ELR (cell line): ENCODE measurements at regions not wholly inside any gene's neighbourhood (a gene's known extent, or its start where the extent isn't known, plus 50 kb on each side); places are given as distances from the start of the nearest gene placed in this dataset.
"Not testable (repeated sequence)": the region's sequence is repeated elsewhere in the genome, so short reads cannot be mapped to it uniquely, and the experiment has no call there.

ENCODE experiments used
- DNase-seq: peaks from one replicate; pipeline ENCODE4 v3.0.0-alpha.2; 2015; ENCODE audit warnings: low read depth

- not testable (repeated sequence) for DNase-seq
Measured at GRCh38 chr1:209173796-209174195, 409.7 kb upstream of the CAMK1G start.

- no peak for DNase-seq
Measured at GRCh38 chr1:209176866-209177430, 406.6 kb upstream of the CAMK1G start.

- DNase-seq, result no peak
Measured at GRCh38 chr1:209183195-209183594, 400.3 kb upstream of the CAMK1G start.

- no peak for DNase-seq
Measured at GRCh38 chr1:209187589-209187988, 395.9 kb upstream of the CAMK1G start.

GRCh38 chr1:209190591-209191261 is 392.8 kb upstream of the CAMK1G start:
- peak; percentile 69 for DNase-seq

GRCh38 chr1:209191262-209191634 is 392.3 kb upstream of the CAMK1G start:
- DNase-seq, result no peak

- no peak for DNase-seq
Measured at GRCh38 chr1:209196140-209196539, 387.4 kb upstream of the CAMK1G start.

GRCh38 chr1:209198961-209199750 is 384.4 kb upstream of the CAMK1G start:
- no peak for DNase-seq

GRCh38 chr1:209199822-209200221 is 383.7 kb upstream of the CAMK1G start:
- no peak for DNase-seq

- DNase-seq, result not testable (repeated sequence)
Measured at GRCh38 chr1:209202321-209202720, 381.2 kb upstream of the CAMK1G start.

- peak; percentile 66 for DNase-seq
Measured at GRCh38 chr1:209202830-209203532, 380.5 kb upstream of the CAMK1G start.

GRCh38 chr1:209203533-209203895 is 380.0 kb upstream of the CAMK1G start:
- DNase-seq, result no peak

- no peak for DNase-seq
Measured at GRCh38 chr1:209205039-209205438, 378.5 kb upstream of the CAMK1G start.

GRCh38 chr1:209207126-209207700 is 376.3 kb upstream of the CAMK1G start:
- DNase-seq, result peak; percentile 13

GRCh38 chr1:209207701-209208286 is 375.7 kb upstream of the CAMK1G start:
- peak; percentile 81 for DNase-seq

GRCh38 chr1:209208648-209209047 is 374.9 kb upstream of the CAMK1G start:
- DNase-seq, result peak; percentile 46

- DNase-seq, result no peak
Measured at GRCh38 chr1:209213989-209214388, 369.5 kb upstream of the CAMK1G start.

GRCh38 chr1:209215826-209216225 is 367.7 kb upstream of the CAMK1G start:
- no peak for DNase-seq

GRCh38 chr1:209218113-209218512 is 365.4 kb upstream of the CAMK1G start:
- no peak for DNase-seq

- peak; percentile 13 for DNase-seq
Measured at GRCh38 chr1:209218981-209219380, 364.5 kb upstream of the CAMK1G start.

- DNase-seq, result no peak
Measured at GRCh38 chr1:209219791-209220524, 363.6 kb upstream of the CAMK1G start.
